GM23338 (cell line): ENCODE measurements at regions not wholly inside any gene's neighbourhood (a gene's known extent, or its start where the extent isn't known, plus 50 kb on each side); places are given as distances from the start of the nearest gene placed in this dataset.

Experiments
- ATAC-seq: fragments of 200-7000 bp; cut with Tn5 transposase; 3 replicates; pipeline ENCODE4 v1.9.1; 2020
- DNase-seq: peaks from one replicate; pipeline ENCODE4 v3.0.0-alpha.2; 2015; ENCODE audit warnings: low spot score
- H2AFZ ChIP-seq: fragments of 200-600 bp; sonication (generic); 2 replicates; pipeline ENCODE4 v1.8.0; 2016; ENCODE audit warnings: antibody characterized with exemption, mild to moderate bottlenecking, moderate library complexity
- H3F3A ChIP-seq: fragments of 200-600 bp; sonication (generic); replicated peaks from 2 replicates; pipeline ENCODE4 v1.8.0; 2017; ENCODE audit warnings: antibody characterized with exemption, mixed run types, low read depth
- H3K27ac ChIP-seq: fragments of 200-600 bp; sonication (generic); 2 replicates; pipeline ENCODE4 v1.6.1; 2016; ENCODE audit warnings: low read depth
- H3K27me3 ChIP-seq: fragments of 200-600 bp; sonication (generic); 2 replicates; pipeline ENCODE4 v1.8.0; 2016; ENCODE audit warnings: mild to moderate bottlenecking, mixed run types, moderate library complexity; ENCODE audit not compliant: insufficient read depth
- H3K36me3 ChIP-seq: fragments of 200-600 bp; sonication (generic); 2 replicates; pipeline ENCODE4 v1.8.0; 2016; ENCODE audit warnings: mild to moderate bottlenecking; ENCODE audit not compliant: insufficient read depth
- H3K4me1 ChIP-seq: fragments of 200-600 bp; sonication (generic); 2 replicates; pipeline ENCODE4 v1.8.0; 2016; ENCODE audit warnings: mild to moderate bottlenecking, moderate library complexity; ENCODE audit not compliant: insufficient read depth
- H3K4me2 ChIP-seq: fragments of 200-600 bp; sonication (generic); 2 replicates; pipeline ENCODE4 v1.7.1; 2017; ENCODE audit warnings: mixed run types
- H3K4me3 ChIP-seq: fragments of 200-600 bp; sonication (generic); 2 replicates; pipeline ENCODE4 v1.6.1; 2016; ENCODE audit warnings: mixed run types
- H3K79me2 ChIP-seq: fragments of 200-600 bp; sonication (generic); replicated peaks from 2 replicates; pipeline ENCODE4 v1.8.0; 2017; ENCODE audit warnings: mild to moderate bottlenecking; ENCODE audit not compliant: insufficient read depth
- H3K9me2 ChIP-seq: fragments of 200-600 bp; sonication (generic); 2 replicates; pipeline ENCODE4 v1.8.0; 2017; ENCODE audit not compliant: insufficient read depth
- H4K20me1 ChIP-seq: fragments of 200-600 bp; sonication (generic); replicated peaks from 2 replicates; pipeline ENCODE4 v1.8.0; 2017; ENCODE audit warnings: mild to moderate bottlenecking; ENCODE audit not compliant: insufficient read depth
- H3K27ac Mint-ChIP-seq: 2 replicates; pipeline ENCODE4 v1.8.0; 2020; ENCODE audit warnings: inconsistent platforms, mild to moderate bottlenecking, moderate library complexity, mixed read lengths
- H3K27me3 Mint-ChIP-seq: 3 replicates; pipeline ENCODE4 v1.8.0; 2022; ENCODE audit warnings: low read depth, mild to moderate bottlenecking, moderate library complexity, mixed read lengths, inconsistent platforms; ENCODE audit not compliant: insufficient read depth, poor library complexity
- H3K36me3 Mint-ChIP-seq: 3 replicates; pipeline ENCODE4 v1.8.0; 2021; ENCODE audit warnings: low read depth, mild to moderate bottlenecking, inconsistent platforms, moderate library complexity, mixed read lengths
- H3K4me1 Mint-ChIP-seq: 3 replicates; pipeline ENCODE4 v1.8.0; 2020; ENCODE audit warnings: mild to moderate bottlenecking, inconsistent platforms, mixed read lengths
- H3K4me3 Mint-ChIP-seq: 3 replicates; pipeline ENCODE4 v1.8.0; 2021; ENCODE audit warnings: moderate library complexity, mild to moderate bottlenecking, inconsistent platforms, mixed read lengths
- H3K9me3 Mint-ChIP-seq: 3 replicates; pipeline ENCODE4 v1.8.0; 2020; ENCODE audit warnings: moderate library complexity, mild to moderate bottlenecking, inconsistent platforms, mixed read lengths
- CREB1 ChIP-seq: fragments of 250-450 bp; sonication (Bioruptor Pico); IDR thresholded peaks from 2 replicates; pipeline ENCODE4 v1.5.0; 2020; ENCODE audit warnings: low read depth, mild to moderate bottlenecking, moderate library complexity
- EZH2phosphoT487 ChIP-seq: fragments of 200-600 bp; sonication (generic); IDR thresholded peaks from one replicate; pipeline ENCODE4 v1.8.1; 2018; ENCODE audit warnings: antibody characterized with exemption; ENCODE audit not compliant: unreplicated experiment
- JUNB ChIP-seq: IDR thresholded peaks from one replicate; pipeline ENCODE4 v1.6.1; 2016; ENCODE audit warnings: antibody characterized with exemption; ENCODE audit not compliant: unreplicated experiment
- NANOG ChIP-seq: IDR thresholded peaks from 2 replicates; pipeline ENCODE4 v1.6.1; 2016; ENCODE audit warnings: antibody characterized with exemption, borderline replicate concordance
- POLR2AphosphoS5 ChIP-seq: IDR thresholded peaks from 2 replicates; pipeline ENCODE4 v1.6.1; 2016; ENCODE audit warnings: antibody characterized with exemption, low read depth
- STAT1 ChIP-seq: IDR thresholded peaks from one replicate; pipeline ENCODE4 v1.6.1; 2016; ENCODE audit warnings: antibody characterized with exemption; ENCODE audit not compliant: unreplicated experiment
- ZNF114 ChIP-seq: fragments of 250-450 bp; sonication (Bioruptor Pico); IDR thresholded peaks from 2 replicates; pipeline ENCODE4 v1.5.0; 2020; ENCODE audit warnings: mild to moderate bottlenecking, moderate library complexity
- ZNF331 ChIP-seq: fragments of 250-450 bp; sonication (Bioruptor Pico); IDR thresholded peaks from 2 replicates; pipeline ENCODE4 v1.5.0; 2020; ENCODE audit warnings: low read depth, mild to moderate bottlenecking, moderate library complexity
- ZNF462 ChIP-seq: fragments of 250-450 bp; sonication (Bioruptor Pico); IDR thresholded peaks from 2 replicates; pipeline ENCODE4 v1.5.0; 2020; ENCODE audit warnings: mild to moderate bottlenecking, moderate library complexity
- TF ChIP-seq, protein P1 (sequence below), 2 experiments: fragments of 200-600 bp in 1 of 2; sonication (generic) in 1 of 2; conservative IDR thresholded peaks; 2 replicates each; pipeline versions ENCODE4 v1.5.1 to v1.6.1; 2016 to 2017; ENCODE audit warnings: antibody characterized with exemption in 2 of 2, low read depth in 2 of 2, mild to moderate bottlenecking in 2 of 2, moderate library complexity in 1 of 2
- TF ChIP-seq, protein P2 (sequence below): IDR thresholded peaks from one replicate; pipeline ENCODE4 v1.6.1; 2018; ENCODE audit warnings: antibody characterized with exemption; ENCODE audit not compliant: unreplicated experiment

GRCh38 chr13:34139660-34140227 is 321.8 kb downstream of the RFC3 start:
- no peaks in the 10 kb centered on the region for H3K36me3 Mint-ChIP-seq
- no peak overlapping the region for H2AFZ ChIP-seq
- no peaks in the 10 kb centered on the region for H3K79me2 ChIP-seq
- H3K36me3 ChIP-seq = no peaks in the 10 kb centered on the region
- H4K20me1 ChIP-seq = no peaks in the 10 kb centered on the region
- no peaks in the 10 kb centered on the region for H3K9me3 Mint-ChIP-seq
- peak overlapping the region; percentile 25; the same call in 1 of the 2 replicates for H3K27ac Mint-ChIP-seq
- peak overlapping the region; percentile 47; the same call in 1 of the 2 replicates for H3K4me2 ChIP-seq
- H3K27me3 Mint-ChIP-seq = no peaks in the 10 kb centered on the region
- ATAC-seq = no peak
- no peak overlapping the region for H3K27ac ChIP-seq
- no peak for DNase-seq
- no peaks in the 10 kb centered on the region for H3F3A ChIP-seq
- H3K4me1 Mint-ChIP-seq = peaks cover 16% of the 10 kb centered on the region
- H3K4me3 ChIP-seq = no peak overlapping the region
- TF ChIP-seq CREB1 (CRISPR knock-in tag) = no peak
- no peaks in the 10 kb centered on the region for H3K9me2 ChIP-seq
- H3K4me3 Mint-ChIP-seq = no peak overlapping the region; the same call in 2 of the 3 replicates
- H3K27me3 ChIP-seq = no peaks in the 10 kb centered on the region
- peaks cover 20% of the 10 kb centered on the region for H3K4me1 ChIP-seq

DNA sequence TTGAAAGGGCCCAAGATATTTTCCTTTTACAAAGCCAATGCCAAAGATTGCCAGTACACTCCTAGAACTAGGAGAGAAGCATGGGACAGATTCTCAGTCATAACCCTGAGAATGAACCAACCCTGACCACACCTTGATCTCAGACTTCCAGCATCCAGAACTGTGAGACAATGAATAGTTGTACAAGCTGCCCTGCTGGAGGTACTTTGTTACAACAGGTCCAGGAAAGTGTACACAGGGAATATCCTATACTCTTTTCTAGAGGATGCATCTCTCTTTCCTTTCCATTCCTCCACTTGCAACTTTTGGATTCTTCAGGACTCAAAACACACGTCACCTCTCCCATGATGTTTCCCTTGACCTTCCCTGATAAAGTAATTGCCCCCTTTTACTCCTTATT is 325.7 kb downstream of the RFC3 start:
- H3K79me2 ChIP-seq = no peaks in the 10 kb centered on the region
- no peak overlapping the region for H3K27ac Mint-ChIP-seq
- no peak overlapping the region for H3K4me3 Mint-ChIP-seq
- no peak overlapping the region for H3K4me2 ChIP-seq
- no peaks in the 10 kb centered on the region for H3K27me3 ChIP-seq
- H3K27me3 Mint-ChIP-seq = no peaks in the 10 kb centered on the region
- H3K27ac ChIP-seq = no peak overlapping the region
- H3K9me3 Mint-ChIP-seq = no peaks in the 10 kb centered on the region
- peaks cover 20% of the 10 kb centered on the region for H3K4me1 ChIP-seq
- peaks cover 16% of the 10 kb centered on the region for H3K4me1 Mint-ChIP-seq
- H3K36me3 Mint-ChIP-seq = no peaks in the 10 kb centered on the region
- DNase-seq = no peak
- no peaks in the 10 kb centered on the region for H4K20me1 ChIP-seq
- no peaks in the 10 kb centered on the region for H3K36me3 ChIP-seq
- H3F3A ChIP-seq = no peaks in the 10 kb centered on the region
- H3K4me3 ChIP-seq = no peak overlapping the region
- no peak for ATAC-seq
- no peaks in the 10 kb centered on the region for H3K9me2 ChIP-seq
- H2AFZ ChIP-seq = no peak overlapping the region
- TF ChIP-seq, protein P1, sequence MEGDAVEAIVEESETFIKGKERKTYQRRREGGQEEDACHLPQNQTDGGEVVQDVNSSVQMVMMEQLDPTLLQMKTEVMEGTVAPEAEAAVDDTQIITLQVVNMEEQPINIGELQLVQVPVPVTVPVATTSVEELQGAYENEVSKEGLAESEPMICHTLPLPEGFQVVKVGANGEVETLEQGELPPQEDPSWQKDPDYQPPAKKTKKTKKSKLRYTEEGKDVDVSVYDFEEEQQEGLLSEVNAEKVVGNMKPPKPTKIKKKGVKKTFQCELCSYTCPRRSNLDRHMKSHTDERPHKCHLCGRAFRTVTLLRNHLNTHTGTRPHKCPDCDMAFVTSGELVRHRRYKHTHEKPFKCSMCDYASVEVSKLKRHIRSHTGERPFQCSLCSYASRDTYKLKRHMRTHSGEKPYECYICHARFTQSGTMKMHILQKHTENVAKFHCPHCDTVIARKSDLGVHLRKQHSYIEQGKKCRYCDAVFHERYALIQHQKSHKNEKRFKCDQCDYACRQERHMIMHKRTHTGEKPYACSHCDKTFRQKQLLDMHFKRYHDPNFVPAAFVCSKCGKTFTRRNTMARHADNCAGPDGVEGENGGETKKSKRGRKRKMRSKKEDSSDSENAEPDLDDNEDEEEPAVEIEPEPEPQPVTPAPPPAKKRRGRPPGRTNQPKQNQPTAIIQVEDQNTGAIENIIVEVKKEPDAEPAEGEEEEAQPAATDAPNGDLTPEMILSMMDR (conservative IDR thresholded peaks at IDR 0.05; ENCODE audit: low read depth in 2 of 2) = no peak
- TF ChIP-seq, protein P2, sequence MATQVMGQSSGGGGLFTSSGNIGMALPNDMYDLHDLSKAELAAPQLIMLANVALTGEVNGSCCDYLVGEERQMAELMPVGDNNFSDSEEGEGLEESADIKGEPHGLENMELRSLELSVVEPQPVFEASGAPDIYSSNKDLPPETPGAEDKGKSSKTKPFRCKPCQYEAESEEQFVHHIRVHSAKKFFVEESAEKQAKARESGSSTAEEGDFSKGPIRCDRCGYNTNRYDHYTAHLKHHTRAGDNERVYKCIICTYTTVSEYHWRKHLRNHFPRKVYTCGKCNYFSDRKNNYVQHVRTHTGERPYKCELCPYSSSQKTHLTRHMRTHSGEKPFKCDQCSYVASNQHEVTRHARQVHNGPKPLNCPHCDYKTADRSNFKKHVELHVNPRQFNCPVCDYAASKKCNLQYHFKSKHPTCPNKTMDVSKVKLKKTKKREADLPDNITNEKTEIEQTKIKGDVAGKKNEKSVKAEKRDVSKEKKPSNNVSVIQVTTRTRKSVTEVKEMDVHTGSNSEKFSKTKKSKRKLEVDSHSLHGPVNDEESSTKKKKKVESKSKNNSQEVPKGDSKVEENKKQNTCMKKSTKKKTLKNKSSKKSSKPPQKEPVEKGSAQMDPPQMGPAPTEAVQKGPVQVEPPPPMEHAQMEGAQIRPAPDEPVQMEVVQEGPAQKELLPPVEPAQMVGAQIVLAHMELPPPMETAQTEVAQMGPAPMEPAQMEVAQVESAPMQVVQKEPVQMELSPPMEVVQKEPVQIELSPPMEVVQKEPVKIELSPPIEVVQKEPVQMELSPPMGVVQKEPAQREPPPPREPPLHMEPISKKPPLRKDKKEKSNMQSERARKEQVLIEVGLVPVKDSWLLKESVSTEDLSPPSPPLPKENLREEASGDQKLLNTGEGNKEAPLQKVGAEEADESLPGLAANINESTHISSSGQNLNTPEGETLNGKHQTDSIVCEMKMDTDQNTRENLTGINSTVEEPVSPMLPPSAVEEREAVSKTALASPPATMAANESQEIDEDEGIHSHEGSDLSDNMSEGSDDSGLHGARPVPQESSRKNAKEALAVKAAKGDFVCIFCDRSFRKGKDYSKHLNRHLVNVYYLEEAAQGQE = no peak
- TF ChIP-seq JUNB (no peak), CREB1 (CRISPR knock-in tag) (no peak), NANOG (no peak), STAT1 (no peak), POLR2AphosphoS5 (no peak), EZH2phosphoT487 (no peak), ZNF462 (no peak), ZNF331 (CRISPR knock-in tag) (no peak), ZNF114 (CRISPR knock-in tag) (no peak)
